ENCODE measurements at regions not wholly inside any gene's neighbourhood (a gene's known extent, or its start where the extent isn't known, plus 50 kb on each side); places are given as distances from the start of the nearest gene placed in this dataset.

GRCh38 chr3:191555037-191555436 is 94.1 kb downstream of the PYDC2 start:
- no peak overlapping the region for H3K27ac ChIP-seq (ENCODE audit: low read depth in 1 of 2, low read length in 2 of 2)
- Mint-ChIP-seq H3K9me3 (no peaks in the 10 kb centered on the region), H3K27me3 (no peaks in the 10 kb centered on the region), H3K4me1 (ENCODE audit: low read depth) (no peaks in the 10 kb centered on the region), H3K36me3 (ENCODE audit: low read depth) (no peaks in the 10 kb centered on the region), H3K27ac (no peak overlapping the region), H3K4me3 (no peak overlapping the region)
- DNase-seq (no peak), ATAC-seq (ENCODE audit: poor library complexity) (no peak)
- no peak overlapping the region for H3K4me3 ChIP-seq (ENCODE audit: low read length)
- ChIA-PET POLR2A (no interaction called here), CTCF (no interaction called here)
- TF ChIP-seq CTCF (IDR thresholded peaks at IDR 0.05): no peak
- H3K27me3 ChIP-seq (ENCODE audit: control insufficient read depth in 1 of 2, insufficient read depth in 2 of 2, low read length in 2 of 2): no peaks in the 10 kb centered on the region
- intact Hi-C loops (cut with DNase I, micrococcal nuclease): no loop called here
- H3K9me3 ChIP-seq (ENCODE audit: control insufficient read depth in 1 of 2, insufficient read depth in 1 of 2, low read length in 2 of 2): no peaks in the 10 kb centered on the region
- H3K36me3 ChIP-seq (ENCODE audit: insufficient read depth, low read length): no peaks in the 10 kb centered on the region
- H3K4me1 ChIP-seq (ENCODE audit: insufficient read depth, low read length): no peaks in the 10 kb centered on the region

GRCh38 chr3:191557322-191557721 is 96.4 kb downstream of the PYDC2 start:
- POLR2A ChIA-PET: no interaction called here
- Mint-ChIP-seq H3K9me3 (no peaks in the 10 kb centered on the region), H3K27me3 (no peaks in the 10 kb centered on the region), H3K36me3 (ENCODE audit: low read depth) (no peaks in the 10 kb centered on the region), H3K4me3 (no peak overlapping the region), H3K27ac (no peak overlapping the region), H3K4me1 (ENCODE audit: low read depth) (no peaks in the 10 kb centered on the region)
- CTCF ChIA-PET: no interaction called here
- H3K27ac ChIP-seq (ENCODE audit: low read depth in 1 of 2, low read length in 2 of 2): no peak overlapping the region
- no peak overlapping the region for H3K4me3 ChIP-seq (ENCODE audit: low read length)
- intact Hi-C loops (cut with DNase I, micrococcal nuclease): no loop called here
- no peaks in the 10 kb centered on the region for H3K27me3 ChIP-seq (ENCODE audit: control insufficient read depth in 1 of 2, insufficient read depth in 2 of 2, low read length in 2 of 2)
- H3K9me3 ChIP-seq (ENCODE audit: control insufficient read depth in 1 of 2, insufficient read depth in 1 of 2, low read length in 2 of 2): no peaks in the 10 kb centered on the region
- ATAC-seq (ENCODE audit: poor library complexity) (no peak), DNase-seq (no peak)
- no peak for TF ChIP-seq CTCF (IDR thresholded peaks at IDR 0.05)
- no peaks in the 10 kb centered on the region for H3K4me1 ChIP-seq (ENCODE audit: insufficient read depth, low read length)
- no peaks in the 10 kb centered on the region for H3K36me3 ChIP-seq (ENCODE audit: insufficient read depth, low read length)

GRCh38 chr3:191563722-191564121 is 102.8 kb downstream of the PYDC2 start:
- ChIA-PET CTCF (no interaction called here), POLR2A (no interaction called here)
- intact Hi-C loops (cut with DNase I, micrococcal nuclease): no loop called here
- no peak for ATAC-seq (ENCODE audit: poor library complexity)
- Mint-ChIP-seq H3K9me3 (no peaks in the 10 kb centered on the region), H3K27ac (no peak overlapping the region), H3K27me3 (no peaks in the 10 kb centered on the region), H3K4me3 (no peak overlapping the region), H3K36me3 (ENCODE audit: low read depth) (no peaks in the 10 kb centered on the region), H3K4me1 (ENCODE audit: low read depth) (no peaks in the 10 kb centered on the region)
- H3K27me3 ChIP-seq (ENCODE audit: control insufficient read depth in 1 of 2, insufficient read depth in 2 of 2, low read length in 2 of 2): no peaks in the 10 kb centered on the region
- no peak overlapping the region for H3K27ac ChIP-seq (ENCODE audit: low read depth in 1 of 2, low read length in 2 of 2)
- TF ChIP-seq CTCF (IDR thresholded peaks at IDR 0.05): no peak
- no peak for DNase-seq
- H3K9me3 ChIP-seq (ENCODE audit: control insufficient read depth in 1 of 2, insufficient read depth in 1 of 2, low read length in 2 of 2): no peaks in the 10 kb centered on the region
- H3K4me1 ChIP-seq (ENCODE audit: insufficient read depth, low read length): no peaks in the 10 kb centered on the region
- H3K4me3 ChIP-seq (ENCODE audit: low read length): no peak overlapping the region
- no peaks in the 10 kb centered on the region for H3K36me3 ChIP-seq (ENCODE audit: insufficient read depth, low read length)
